ENCODE measurements at regions not wholly inside any gene's neighbourhood (a gene's known extent, or its start where the extent isn't known, plus 50 kb on each side); places are given as distances from the start of the nearest gene placed in this dataset.

GRCh38 chr11:80586464-80586863 is 1145.6 kb upstream of the TENM4 start:
- ChIA-PET CTCF (ENCODE audit: unreplicated experiment) (no interaction called here), POLR2A (interaction anchor here (1.0 kb wide), 1 partner anchor 28 kb away, joined by 3 read pairs; no protein-coding TSS in a partner anchor)
- BruUV-seq (replicated peaks) = no TSS peak

GRCh38 chr11:80584661-80585060 is 1143.8 kb upstream of the TENM4 start:
- H3K4me3 ChIP-seq (ENCODE audit: low read depth, low read length, poor library complexity, severe bottlenecking) = no peak overlapping the region
- ChIA-PET CTCF (ENCODE audit: unreplicated experiment) (no interaction called here), POLR2A (no interaction called here)
- H3K4me2 ChIP-seq (ENCODE audit: low read length) = no peak overlapping the region
- H2AFZ ChIP-seq (ENCODE audit: low read length) = no peak overlapping the region
- H3K27ac ChIP-seq (ENCODE audit: low read depth, low read length, poor library complexity, severe bottlenecking) = no peak overlapping the region
- H3K4me1 ChIP-seq (ENCODE audit: insufficient read depth, low read length, poor library complexity, severe bottlenecking) = no peaks in the 10 kb centered on the region
- no peaks in the 10 kb centered on the region for H4K20me1 ChIP-seq (ENCODE audit: insufficient read depth, low read length)
- no peaks in the 10 kb centered on the region for H3K79me2 ChIP-seq (ENCODE audit: insufficient read depth, low read depth, low read length)
- no peak for DNase-seq (ENCODE audit: low spot score)
- TF ChIP-seq CTCF (conservative IDR thresholded peaks at IDR 0.05; ENCODE audit: low read length) (no peak), EZH2phosphoT487 (IDR thresholded peaks at IDR 0.05; ENCODE audit: borderline replicate concordance, low read depth, low read length) (no peak)
- H3K36me3 ChIP-seq (ENCODE audit: insufficient read depth, low read length) = no peaks in the 10 kb centered on the region
- H3K9me2 ChIP-seq (ENCODE audit: insufficient read depth, low read length) = no peaks in the 10 kb centered on the region
- intact Hi-C loops (cut with micrococcal nuclease; ENCODE audit: unreplicated experiment) = no loop called here
- H3K9me3 ChIP-seq (ENCODE audit: low read length) = no peaks in the 10 kb centered on the region
- BruUV-seq (replicated peaks) = no TSS peak

More at GRCh38 chr11:80586464-80586863, 1145.6 kb upstream of the TENM4 start:
- Histone ChIP-seq H4K20me1 (ENCODE audit: insufficient read depth, low read length) (no peaks in the 10 kb centered on the region), H3K4me1 (ENCODE audit: insufficient read depth, low read length, poor library complexity, severe bottlenecking) (no peaks in the 10 kb centered on the region), H3K79me2 (ENCODE audit: insufficient read depth, low read depth, low read length) (no peaks in the 10 kb centered on the region), H3K4me2 (ENCODE audit: low read length) (no peak overlapping the region), H3K9me2 (ENCODE audit: insufficient read depth, low read length) (no peaks in the 10 kb centered on the region), H3K4me3 (ENCODE audit: low read depth, low read length, poor library complexity, severe bottlenecking) (no peak overlapping the region), H3K9me3 (ENCODE audit: low read length) (no peaks in the 10 kb centered on the region), H3K36me3 (ENCODE audit: insufficient read depth, low read length) (no peaks in the 10 kb centered on the region), H2AFZ (ENCODE audit: low read length) (no peak overlapping the region), H3K27ac (ENCODE audit: low read depth, low read length, poor library complexity, severe bottlenecking) (no peak overlapping the region)
- no peak for DNase-seq (ENCODE audit: low spot score)
- TF ChIP-seq CTCF (conservative IDR thresholded peaks at IDR 0.05; ENCODE audit: low read length) = no peak
- TF ChIP-seq EZH2phosphoT487 (IDR thresholded peaks at IDR 0.05; ENCODE audit: borderline replicate concordance, low read depth, low read length) = no peak
- intact Hi-C loops (cut with micrococcal nuclease; ENCODE audit: unreplicated experiment) = no loop called here

GRCh38 chr11:80569832-80570231 is 1129.0 kb upstream of the TENM4 start:
- Histone ChIP-seq H2AFZ (ENCODE audit: low read length) (no peak overlapping the region), H3K9me3 (ENCODE audit: low read length) (no peaks in the 10 kb centered on the region), H3K36me3 (ENCODE audit: insufficient read depth, low read length) (no peaks in the 10 kb centered on the region), H3K4me1 (ENCODE audit: insufficient read depth, low read length, poor library complexity, severe bottlenecking) (no peaks in the 10 kb centered on the region), H3K27ac (ENCODE audit: low read depth, low read length, poor library complexity, severe bottlenecking) (no peak overlapping the region), H3K4me3 (ENCODE audit: low read depth, low read length, poor library complexity, severe bottlenecking) (no peak overlapping the region), H3K79me2 (ENCODE audit: insufficient read depth, low read depth, low read length) (no peaks in the 10 kb centered on the region), H3K4me2 (ENCODE audit: low read length) (no peak overlapping the region), H3K9me2 (ENCODE audit: insufficient read depth, low read length) (no peaks in the 10 kb centered on the region), H4K20me1 (ENCODE audit: insufficient read depth, low read length) (no peaks in the 10 kb centered on the region)
- intact Hi-C loops (cut with micrococcal nuclease; ENCODE audit: unreplicated experiment) = no loop called here
- no peak for TF ChIP-seq EZH2phosphoT487 (IDR thresholded peaks at IDR 0.05; ENCODE audit: borderline replicate concordance, low read depth, low read length)
- no peak for TF ChIP-seq CTCF (conservative IDR thresholded peaks at IDR 0.05; ENCODE audit: low read length)
- ChIA-PET POLR2A (no interaction called here), CTCF (ENCODE audit: unreplicated experiment) (no interaction called here)
- no TSS peak for BruUV-seq (replicated peaks)
- no peak for DNase-seq (ENCODE audit: low spot score)
